GM12892 (cell line): ENCODE measurements at regions not wholly inside any gene's neighbourhood (a gene's known extent, or its start where the extent isn't known, plus 50 kb on each side); places are given as distances from the start of the nearest gene placed in this dataset.

Experiments
- DNase-seq: peaks from one replicate; pipeline ENCODE4 v3.0.0; 2011; ENCODE audit not compliant: insufficient read length
- FAIRE-seq: peaks from 2 replicates; lab custom pipeline; 2011; peaks lifted over from hg19 to GRCh38; lab: Jason Lieb, UNC
- POLR2A ChIP-seq: IDR thresholded peaks from 2 replicates; pipeline ENCODE4 v1.6.1; 2011; ENCODE audit warnings: low read depth, low read length, control low read depth
- POLR2AphosphoS5 ChIP-seq: IDR thresholded peaks from 2 replicates; pipeline ENCODE4 v1.6.1; 2011; ENCODE audit warnings: low read depth, low read length, control low read depth
- TAF1 ChIP-seq: IDR thresholded peaks from 2 replicates; pipeline ENCODE4 v1.6.1; 2011; ENCODE audit warnings: low read depth, mild to moderate bottlenecking, control low read depth, low read length, borderline replicate concordance

GRCh38 chr15:97457203-97457847 lies 503.2 kb upstream of the ARRDC4 start:
- TF ChIP-seq TAF1 (no peak), POLR2A (no peak), POLR2AphosphoS5 (no peak)
- FAIRE-seq (no peak), DNase-seq (no peak)

GRCh38 chr15:97459771-97460170 lies 500.7 kb upstream of the ARRDC4 start:
- FAIRE-seq (no peak), DNase-seq (no peak)
- no peak for TF ChIP-seq TAF1
- TF ChIP-seq POLR2AphosphoS5, result no peak
- TF ChIP-seq POLR2A, result no peak

GRCh38 chr15:97461226-97461625 lies 499.3 kb upstream of the ARRDC4 start:
- no peak for DNase-seq
- no peak for TF ChIP-seq TAF1
- TF ChIP-seq POLR2A, result no peak
- TF ChIP-seq POLR2AphosphoS5, result no peak
- FAIRE-seq, result no peak

- TF ChIP-seq POLR2A, result no peak
- no peak for TF ChIP-seq TAF1
- TF ChIP-seq POLR2AphosphoS5, result no peak
- FAIRE-seq (no peak), DNase-seq (no peak)
Observed at GRCh38 chr15:97463696-97464095, 496.8 kb upstream of the ARRDC4 start.

GRCh38 chr15:97470417-97470816 lies 490.1 kb upstream of the ARRDC4 start:
- FAIRE-seq (no peak), DNase-seq (no peak)

GRCh38 chr15:97473627-97474026 lies 486.9 kb upstream of the ARRDC4 start:
- TF ChIP-seq TAF1, result no peak
- no peak for TF ChIP-seq POLR2A
- TF ChIP-seq POLR2AphosphoS5, result no peak
- no peak for DNase-seq
- no peak for FAIRE-seq

More at GRCh38 chr15:97470417-97470816, 490.1 kb upstream of the ARRDC4 start:
- TF ChIP-seq POLR2A (no peak), POLR2AphosphoS5 (no peak), TAF1 (no peak)

- no peak for FAIRE-seq
- no peak for TF ChIP-seq TAF1
- no peak for TF ChIP-seq POLR2A
- no peak for TF ChIP-seq POLR2AphosphoS5
- DNase-seq, result no peak
Observed at GRCh38 chr15:97479957-97480356, 480.5 kb upstream of the ARRDC4 start.

GRCh38 chr15:97482521-97482920 lies 478.0 kb upstream of the ARRDC4 start:
- DNase-seq (no peak), FAIRE-seq (no peak)
- TF ChIP-seq POLR2A (no peak), POLR2AphosphoS5 (no peak), TAF1 (no peak)

GRCh38 chr15:97483232-97483631 lies 477.3 kb upstream of the ARRDC4 start:
- FAIRE-seq, result no peak
- DNase-seq, result no peak
- TF ChIP-seq POLR2A (no peak), POLR2AphosphoS5 (no peak), TAF1 (no peak)

GRCh38 chr15:97490429-97490828 lies 470.1 kb upstream of the ARRDC4 start:
- DNase-seq, result no peak
- no peak for FAIRE-seq
- TF ChIP-seq POLR2AphosphoS5 (no peak), POLR2A (no peak), TAF1 (no peak)

GRCh38 chr15:97501291-97501690 lies 459.2 kb upstream of the ARRDC4 start:
- FAIRE-seq (no peak), DNase-seq (no peak)
- no peak for TF ChIP-seq POLR2AphosphoS5
- no peak for TF ChIP-seq POLR2A
- no peak for TF ChIP-seq TAF1

GRCh38 chr15:97502038-97502437 lies 458.5 kb upstream of the ARRDC4 start:
- TF ChIP-seq POLR2A (no peak), POLR2AphosphoS5 (no peak), TAF1 (no peak)
- DNase-seq (no peak), FAIRE-seq (no peak)
